ENCODE measurements at regions not wholly inside any gene's neighbourhood (a gene's known extent, or its start where the extent isn't known, plus 50 kb on each side); places are given as distances from the start of the nearest gene placed in this dataset.

GRCh38 chr10:106309376-106309775 is 855.1 kb downstream of the SORCS1 start:
- Histone ChIP-seq H3K36me3 (ENCODE audit: control insufficient read depth, insufficient read depth, low read length) (no peaks in the 10 kb centered on the region), H3K4me3 (ENCODE audit: low read depth in 2 of 2, low read length in 2 of 2) (no peak overlapping the region), H3K27me3 (ENCODE audit: control insufficient read depth, insufficient read depth, low read length) (no peaks in the 10 kb centered on the region), H3K4me1 (ENCODE audit: control insufficient read depth, insufficient read depth, low read length) (no peaks in the 10 kb centered on the region), H3K9me3 (ENCODE audit: control insufficient read depth, insufficient read depth, low read depth, low read length) (no peaks in the 10 kb centered on the region; the same call in 1 of the 2 replicates), H3K27ac (ENCODE audit: low read length) (no peak overlapping the region)
- BruUV-seq (replicated peaks): no TSS peak
- TF ChIP-seq, protein P1, sequence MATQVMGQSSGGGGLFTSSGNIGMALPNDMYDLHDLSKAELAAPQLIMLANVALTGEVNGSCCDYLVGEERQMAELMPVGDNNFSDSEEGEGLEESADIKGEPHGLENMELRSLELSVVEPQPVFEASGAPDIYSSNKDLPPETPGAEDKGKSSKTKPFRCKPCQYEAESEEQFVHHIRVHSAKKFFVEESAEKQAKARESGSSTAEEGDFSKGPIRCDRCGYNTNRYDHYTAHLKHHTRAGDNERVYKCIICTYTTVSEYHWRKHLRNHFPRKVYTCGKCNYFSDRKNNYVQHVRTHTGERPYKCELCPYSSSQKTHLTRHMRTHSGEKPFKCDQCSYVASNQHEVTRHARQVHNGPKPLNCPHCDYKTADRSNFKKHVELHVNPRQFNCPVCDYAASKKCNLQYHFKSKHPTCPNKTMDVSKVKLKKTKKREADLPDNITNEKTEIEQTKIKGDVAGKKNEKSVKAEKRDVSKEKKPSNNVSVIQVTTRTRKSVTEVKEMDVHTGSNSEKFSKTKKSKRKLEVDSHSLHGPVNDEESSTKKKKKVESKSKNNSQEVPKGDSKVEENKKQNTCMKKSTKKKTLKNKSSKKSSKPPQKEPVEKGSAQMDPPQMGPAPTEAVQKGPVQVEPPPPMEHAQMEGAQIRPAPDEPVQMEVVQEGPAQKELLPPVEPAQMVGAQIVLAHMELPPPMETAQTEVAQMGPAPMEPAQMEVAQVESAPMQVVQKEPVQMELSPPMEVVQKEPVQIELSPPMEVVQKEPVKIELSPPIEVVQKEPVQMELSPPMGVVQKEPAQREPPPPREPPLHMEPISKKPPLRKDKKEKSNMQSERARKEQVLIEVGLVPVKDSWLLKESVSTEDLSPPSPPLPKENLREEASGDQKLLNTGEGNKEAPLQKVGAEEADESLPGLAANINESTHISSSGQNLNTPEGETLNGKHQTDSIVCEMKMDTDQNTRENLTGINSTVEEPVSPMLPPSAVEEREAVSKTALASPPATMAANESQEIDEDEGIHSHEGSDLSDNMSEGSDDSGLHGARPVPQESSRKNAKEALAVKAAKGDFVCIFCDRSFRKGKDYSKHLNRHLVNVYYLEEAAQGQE (IDR thresholded peaks at IDR 0.05; ENCODE audit: insufficient read depth in 1 of 2, low read depth in 2 of 2, low read length in 1 of 2): no peak
- no peak for ATAC-seq
- intact Hi-C loops (cut with micrococcal nuclease; ENCODE audit: unreplicated experiment) (no loop called here), in situ Hi-C loops (cut with HindIII; ENCODE audit: low pct_unique_long_range_greater_than_20kb, low sequenced_read_pairs) (no loop called here)
- DNase-seq (ENCODE audit: low read depth, low spot score): no peak
- ChIA-PET POLR2A (no interaction called here), CTCF (no interaction called here)

GRCh38 chr10:106308284-106308683 is 856.2 kb downstream of the SORCS1 start:
- ATAC-seq: no peak
- no peaks in the 10 kb centered on the region for H3K27me3 ChIP-seq (ENCODE audit: control insufficient read depth, insufficient read depth, low read length)
- in situ Hi-C loops (cut with HindIII; ENCODE audit: low pct_unique_long_range_greater_than_20kb, low sequenced_read_pairs): no loop called here
- no TSS peak for BruUV-seq (replicated peaks)
- H3K4me3 ChIP-seq (ENCODE audit: low read depth in 2 of 2, low read length in 2 of 2): no peak overlapping the region
- intact Hi-C loops (cut with micrococcal nuclease; ENCODE audit: unreplicated experiment): no loop called here
- H3K27ac ChIP-seq (ENCODE audit: low read length): no peak overlapping the region
- no peaks in the 10 kb centered on the region; the same call in 1 of the 2 replicates for H3K9me3 ChIP-seq (ENCODE audit: control insufficient read depth, insufficient read depth, low read depth, low read length)
- no peaks in the 10 kb centered on the region for H3K36me3 ChIP-seq (ENCODE audit: control insufficient read depth, insufficient read depth, low read length)
- ChIA-PET POLR2A (no interaction called here), CTCF (no interaction called here)
- no peak for DNase-seq (ENCODE audit: low read depth, low spot score)
- no peaks in the 10 kb centered on the region for H3K4me1 ChIP-seq (ENCODE audit: control insufficient read depth, insufficient read depth, low read length)
- TF ChIP-seq, protein P2, sequence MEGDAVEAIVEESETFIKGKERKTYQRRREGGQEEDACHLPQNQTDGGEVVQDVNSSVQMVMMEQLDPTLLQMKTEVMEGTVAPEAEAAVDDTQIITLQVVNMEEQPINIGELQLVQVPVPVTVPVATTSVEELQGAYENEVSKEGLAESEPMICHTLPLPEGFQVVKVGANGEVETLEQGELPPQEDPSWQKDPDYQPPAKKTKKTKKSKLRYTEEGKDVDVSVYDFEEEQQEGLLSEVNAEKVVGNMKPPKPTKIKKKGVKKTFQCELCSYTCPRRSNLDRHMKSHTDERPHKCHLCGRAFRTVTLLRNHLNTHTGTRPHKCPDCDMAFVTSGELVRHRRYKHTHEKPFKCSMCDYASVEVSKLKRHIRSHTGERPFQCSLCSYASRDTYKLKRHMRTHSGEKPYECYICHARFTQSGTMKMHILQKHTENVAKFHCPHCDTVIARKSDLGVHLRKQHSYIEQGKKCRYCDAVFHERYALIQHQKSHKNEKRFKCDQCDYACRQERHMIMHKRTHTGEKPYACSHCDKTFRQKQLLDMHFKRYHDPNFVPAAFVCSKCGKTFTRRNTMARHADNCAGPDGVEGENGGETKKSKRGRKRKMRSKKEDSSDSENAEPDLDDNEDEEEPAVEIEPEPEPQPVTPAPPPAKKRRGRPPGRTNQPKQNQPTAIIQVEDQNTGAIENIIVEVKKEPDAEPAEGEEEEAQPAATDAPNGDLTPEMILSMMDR (IDR thresholded peaks at IDR 0.05): no peak
- TF ChIP-seq TCF7L2 (IDR thresholded peaks at IDR 0.05; ENCODE audit: low read depth, low read length) (no peak), SIN3A (IDR thresholded peaks at IDR 0.05; ENCODE audit: borderline replicate concordance, insufficient read depth, low read depth, low read length) (no peak), POLR2AphosphoS5 (IDR thresholded peaks at IDR 0.05; ENCODE audit: low read depth, low read length) (no peak)
- TF ChIP-seq, protein P1 (IDR thresholded peaks at IDR 0.05; ENCODE audit: insufficient read depth in 1 of 2, low read depth in 2 of 2, low read length in 1 of 2): no peak

All from Panc1 (cell line).